NB4 (cell line): ENCODE measurements at regions not wholly inside any gene's neighbourhood (a gene's known extent, or its start where the extent isn't known, plus 50 kb on each side); places are given as distances from the start of the nearest gene placed in this dataset.

ENCODE experiments used
- CTCF ChIP-seq: IDR thresholded peaks from one replicate; pipeline ENCODE4 v1.5.1; 2012; ENCODE audit warnings: low read depth, low read length
- MAX ChIP-seq: IDR thresholded peaks from 2 replicates; pipeline ENCODE4 v1.6.1; 2011; ENCODE audit warnings: low read depth, low read length
- POLR2A ChIP-seq: IDR thresholded peaks from 2 replicates; pipeline ENCODE4 v1.6.1; 2011; ENCODE audit warnings: mild to moderate bottlenecking; ENCODE audit not compliant: insufficient read length; ENCODE audit errors: extremely low read depth

- TF ChIP-seq CTCF (no peak), POLR2A (no peak), MAX (no peak)
Observed at GRCh38 chr10:78164702-78165101, 131.0 kb downstream of the RPS24 start.
